Keratinocyte (primary cell): ENCODE measurements at regions not wholly inside any gene's neighbourhood (a gene's known extent, or its start where the extent isn't known, plus 50 kb on each side); places are given as distances from the start of the nearest gene placed in this dataset.

ENCODE experiments used
- CTCF ChIP-seq, 3 experiments: IDR thresholded peaks in 1 of 3; conservative IDR thresholded peaks in 1 of 3; optimal IDR thresholded peaks in 1 of 3; 2 replicates in 2 of 3; 3 replicates in 1 of 3; pipeline versions ENCODE3 to v1.5.1; 2011; ENCODE audit warnings: low read length in 3 of 3, mild to moderate bottlenecking in 3 of 3, moderate library complexity in 2 of 3, control low read depth in 1 of 3, inconsistent platforms in 1 of 3; ENCODE audit not compliant: insufficient read depth in 2 of 3; ENCODE audit errors: extremely low read depth in 1 of 3
- EZH2 ChIP-seq: IDR thresholded peaks from one replicate; pipeline ENCODE4 v1.6.1; 2012; ENCODE audit warnings: inconsistent platforms, mild to moderate bottlenecking, low read length, moderate library complexity

- TF ChIP-seq CTCF (optimal IDR thresholded peaks at IDR 0.05 in 1 of 3, IDR thresholded peaks at IDR 0.05 in 1 of 3, conservative IDR thresholded peaks at IDR 0.05 in 1 of 3; ENCODE audit: extremely low read depth in 1 of 3, insufficient read depth in 2 of 3, low read length in 3 of 3) (peak; percentile 65 to 88 (median 78)), EZH2 (no peak)
Measured at GRCh38 chr4:57190601-57191481, 80.7 kb upstream of the IGFBP7 start.
